HG03064 (cell line): ENCODE measurements at regions not wholly inside any gene's neighbourhood (a gene's known extent, or its start where the extent isn't known, plus 50 kb on each side); places are given as distances from the start of the nearest gene placed in this dataset.

Experiments used
- ATAC-seq: cut with Tn5 transposase; IDR thresholded peaks from one replicate; pipeline ENCODE4 v1.9.1; 2021; ENCODE audit warnings: low read depth; ENCODE audit not compliant: unreplicated experiment

DNA sequence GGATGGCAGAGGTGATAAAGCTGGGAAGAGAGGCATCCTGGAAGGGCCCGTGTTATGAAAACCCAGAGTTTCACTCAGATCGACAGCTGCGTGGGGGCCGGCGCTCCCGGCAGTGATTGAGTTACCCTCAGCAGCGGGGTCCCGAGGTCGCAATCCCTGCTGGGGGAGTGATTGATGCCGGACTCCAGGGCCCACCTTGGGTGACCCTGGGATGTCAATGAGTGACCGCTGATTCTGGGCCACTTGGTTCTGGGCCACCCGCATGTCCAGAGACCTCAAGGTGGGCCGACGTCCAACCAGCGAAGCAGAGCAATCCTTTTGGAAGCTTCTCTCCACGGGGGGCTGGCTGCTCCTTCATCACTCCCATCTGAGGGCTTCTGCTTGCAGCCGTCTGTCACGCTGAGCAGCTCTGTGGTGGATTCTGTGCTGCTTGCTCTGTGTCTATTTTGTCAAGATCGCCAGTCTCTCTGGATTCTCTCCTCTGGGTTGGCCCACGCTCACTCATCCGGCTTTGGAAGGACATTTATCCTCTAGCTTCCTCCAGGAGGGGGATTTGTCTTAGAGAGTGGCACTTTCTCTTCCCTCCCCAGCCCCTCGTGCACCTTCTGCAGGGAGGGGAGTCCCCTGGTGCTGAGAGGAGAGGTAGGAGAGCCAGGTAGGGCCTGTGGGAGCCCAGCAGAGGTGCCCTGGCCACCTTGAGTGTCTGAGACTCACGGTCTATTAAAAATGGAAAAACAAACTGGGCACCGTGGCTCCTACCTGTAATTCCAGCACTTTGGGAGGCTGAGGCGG lies 110.9 kb upstream of the C1orf174 start:
- ATAC-seq: no peak

GRCh38 chr1:4016351-4017130 lies 116.5 kb upstream of the C1orf174 start:
- no peak for ATAC-seq

- no peak for ATAC-seq
Measured at GRCh38 chr1:4017636-4018365, 117.7 kb upstream of the C1orf174 start.

DNA sequence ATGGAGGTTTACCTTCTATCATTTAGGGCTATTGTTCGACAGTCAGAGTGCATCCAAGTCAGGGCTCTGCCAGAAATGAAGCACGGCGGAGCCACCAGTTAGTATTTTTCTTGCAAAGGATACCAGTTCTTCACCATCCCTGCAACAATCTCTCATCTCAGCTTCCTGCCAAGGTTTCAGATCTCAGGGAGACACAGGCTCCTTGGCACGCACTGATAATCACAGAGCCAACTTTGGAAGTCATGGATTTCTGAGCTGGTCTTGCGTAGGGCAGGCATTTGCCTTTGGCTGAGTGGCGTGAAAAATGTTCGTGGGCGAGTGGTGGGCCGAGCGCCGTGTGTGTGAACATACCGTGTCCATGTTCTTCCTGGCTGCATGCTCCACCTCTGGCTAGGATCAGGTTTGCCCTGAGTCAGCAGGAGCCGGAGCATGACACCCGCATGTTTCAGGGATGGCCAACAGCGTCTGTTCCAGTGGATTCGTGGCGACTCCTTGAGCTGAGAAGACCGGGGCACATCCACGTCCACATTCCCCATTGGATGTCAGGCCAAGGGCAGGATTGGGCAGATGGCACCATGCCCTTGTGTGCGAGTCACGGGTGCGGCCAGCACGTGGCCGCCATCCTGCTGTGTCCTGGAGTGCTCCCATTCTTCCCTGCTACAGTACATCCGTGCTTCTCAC lies 118.5 kb upstream of the C1orf174 start:
- no peak for ATAC-seq

- ATAC-seq: no peak
Measured at GRCh38 chr1:4019147-4019521, 119.1 kb upstream of the C1orf174 start.

DNA sequence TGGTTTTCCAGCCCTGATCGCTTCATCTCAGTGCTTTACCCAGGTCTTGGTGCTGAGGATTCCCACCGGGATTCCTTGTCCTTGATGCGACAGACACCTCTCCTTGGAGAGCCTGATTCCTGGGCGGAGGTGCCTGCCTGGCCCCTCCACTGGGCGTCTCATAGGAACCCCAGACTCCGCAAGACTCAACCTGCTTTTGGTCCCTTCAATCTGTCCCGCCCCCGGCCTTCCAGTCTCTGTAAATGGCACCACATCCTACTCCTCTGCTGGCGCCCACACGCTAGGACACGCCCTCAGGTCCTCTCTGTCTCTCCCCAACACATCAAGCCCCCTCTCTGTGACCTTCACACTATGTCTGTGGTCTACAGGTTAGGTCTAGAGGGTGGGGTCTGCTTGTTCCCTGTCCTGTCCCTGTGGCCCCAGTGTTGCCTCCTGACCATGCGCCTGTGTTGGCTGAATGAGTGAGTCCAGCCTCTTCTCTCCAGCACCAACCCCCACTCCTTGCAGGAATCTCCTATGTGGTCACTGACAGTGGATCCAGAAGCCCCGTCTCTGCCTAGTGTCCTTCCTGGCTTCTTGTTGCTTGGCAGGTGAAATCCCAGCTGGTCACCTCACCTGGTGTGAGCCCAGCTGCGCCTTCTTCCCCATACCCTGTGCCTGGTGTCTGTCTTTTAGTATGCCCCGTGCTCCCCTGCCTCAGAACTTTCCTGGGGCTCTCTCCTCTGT lies 119.7 kb upstream of the C1orf174 start:
- ATAC-seq: no peak

DNA sequence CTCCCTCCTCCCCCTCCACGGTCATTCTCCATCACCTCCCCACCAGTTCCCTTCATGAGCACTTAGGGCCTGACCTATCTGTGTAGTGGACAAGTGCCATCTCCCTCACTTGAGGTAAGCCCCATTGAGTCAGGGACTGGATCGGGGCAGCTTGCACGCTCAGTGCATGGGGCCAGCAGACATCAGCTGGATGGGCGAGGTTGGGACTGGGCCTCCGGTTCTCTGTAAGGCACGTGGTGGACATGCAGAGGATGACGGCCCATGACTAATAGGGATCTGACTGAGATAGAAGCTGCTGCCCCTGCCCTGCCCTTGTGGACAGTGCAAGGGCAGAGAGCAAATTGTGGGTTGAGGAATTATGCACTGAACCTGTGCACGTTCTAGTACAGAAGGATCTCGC lies 120.4 kb upstream of the C1orf174 start:
- ATAC-seq: no peak

DNA sequence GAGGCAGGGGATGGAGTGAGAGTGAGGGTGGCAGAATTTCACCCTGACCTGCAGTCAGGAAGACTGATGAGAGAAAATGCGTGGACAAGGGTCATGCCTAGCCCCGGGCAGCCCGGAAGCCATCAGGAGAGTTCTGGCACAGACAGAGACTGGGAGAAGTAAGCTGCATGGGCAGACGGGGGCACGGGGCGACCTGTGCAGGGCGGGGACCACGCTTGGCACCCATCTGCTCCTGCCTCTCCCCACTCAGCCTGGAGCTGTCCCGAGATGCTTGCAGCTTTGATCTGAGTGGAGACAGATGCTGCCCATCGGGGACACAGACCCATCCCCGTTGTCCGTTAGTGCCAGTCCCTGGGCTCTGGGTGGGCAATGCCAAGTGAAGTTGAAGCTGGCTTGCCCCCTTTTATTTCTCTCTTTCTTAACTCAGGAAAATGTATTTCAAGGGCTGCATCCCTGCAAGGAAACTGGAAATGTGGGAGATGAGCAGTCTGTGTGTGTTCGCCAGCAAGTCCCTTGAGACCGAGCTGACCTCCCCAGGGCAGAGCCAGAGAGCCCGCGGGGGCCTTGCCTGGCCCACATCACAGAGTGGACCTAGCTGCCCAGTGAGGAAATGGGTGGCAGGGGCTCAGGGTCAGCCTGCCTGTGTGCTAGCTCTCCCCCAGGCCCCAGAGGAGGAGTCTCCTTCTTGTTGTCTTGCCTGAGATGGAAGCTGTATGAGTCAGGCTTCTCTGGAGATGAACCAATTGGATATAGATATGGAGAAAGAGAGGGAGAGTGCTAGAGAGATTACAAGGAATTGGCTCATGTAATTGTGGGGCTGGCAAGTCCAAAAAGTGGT lies 121.3 kb upstream of the C1orf174 start:
- no peak for ATAC-seq

GRCh38 chr1:4021974-4022268 lies 121.8 kb upstream of the C1orf174 start:
- ATAC-seq: no peak

GRCh38 chr1:4022715-4023114 lies 122.6 kb upstream of the C1orf174 start:
- ATAC-seq: no peak

- ATAC-seq: no peak
Measured at GRCh38 chr1:4023678-4024077, 123.6 kb upstream of the C1orf174 start.

DNA sequence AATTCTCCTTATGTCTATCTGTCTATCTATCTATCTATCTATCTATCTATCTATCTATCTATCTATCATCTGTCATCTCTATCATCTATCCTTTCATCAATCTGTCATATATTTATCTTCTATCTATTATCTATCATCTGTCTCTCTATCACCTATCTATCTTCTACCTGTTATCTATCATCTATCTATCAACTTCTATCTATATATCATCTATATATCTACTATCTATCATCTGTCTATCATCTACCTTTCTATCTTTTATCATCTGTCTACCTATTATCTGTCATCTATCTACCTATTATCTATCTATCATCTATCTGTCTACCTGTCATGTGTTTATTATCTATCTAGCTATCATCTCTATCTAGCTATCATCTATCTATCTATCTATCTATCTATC lies 124.7 kb upstream of the C1orf174 start:
- no peak for ATAC-seq

DNA sequence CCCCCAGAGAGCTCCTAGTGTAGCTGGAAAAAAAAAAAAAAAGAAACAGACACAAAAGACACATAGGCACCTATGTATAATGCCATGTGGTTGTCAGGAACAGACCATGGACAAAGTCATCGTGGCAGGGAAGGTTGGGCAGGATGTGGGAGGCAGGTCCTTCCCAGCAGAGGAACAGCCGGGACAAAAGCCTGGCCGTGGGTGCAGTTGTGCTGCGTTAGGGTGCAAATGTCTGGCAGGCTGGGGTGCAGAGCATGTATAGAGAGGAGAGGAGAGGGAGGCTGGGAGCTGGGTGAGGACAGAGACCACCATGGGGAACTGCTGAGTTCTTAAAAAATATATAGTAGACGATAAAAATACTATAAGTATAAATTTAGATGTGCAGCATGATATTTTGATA lies 125.7 kb upstream of the C1orf174 start:
- ATAC-seq: no peak

DNA sequence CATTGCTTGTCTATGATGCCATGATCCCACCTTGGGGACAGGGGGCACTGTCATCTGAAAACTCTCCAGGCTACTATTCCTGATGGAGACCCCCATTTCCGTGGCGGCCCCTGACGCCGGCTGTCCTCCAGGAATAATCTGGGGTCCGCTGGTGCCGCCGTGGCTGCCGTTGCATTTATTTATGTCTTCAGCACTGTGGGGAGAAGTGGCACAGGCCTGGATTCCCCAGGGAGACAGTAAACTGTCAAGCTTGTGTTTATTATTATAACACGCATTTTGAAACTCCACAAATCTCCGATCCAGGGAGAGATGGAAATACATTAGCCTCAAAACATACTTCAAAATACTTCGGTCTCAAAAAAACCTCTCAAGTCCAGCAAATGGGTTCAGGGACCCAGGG lies 126.9 kb upstream of the C1orf174 start:
- ATAC-seq: no peak

DNA sequence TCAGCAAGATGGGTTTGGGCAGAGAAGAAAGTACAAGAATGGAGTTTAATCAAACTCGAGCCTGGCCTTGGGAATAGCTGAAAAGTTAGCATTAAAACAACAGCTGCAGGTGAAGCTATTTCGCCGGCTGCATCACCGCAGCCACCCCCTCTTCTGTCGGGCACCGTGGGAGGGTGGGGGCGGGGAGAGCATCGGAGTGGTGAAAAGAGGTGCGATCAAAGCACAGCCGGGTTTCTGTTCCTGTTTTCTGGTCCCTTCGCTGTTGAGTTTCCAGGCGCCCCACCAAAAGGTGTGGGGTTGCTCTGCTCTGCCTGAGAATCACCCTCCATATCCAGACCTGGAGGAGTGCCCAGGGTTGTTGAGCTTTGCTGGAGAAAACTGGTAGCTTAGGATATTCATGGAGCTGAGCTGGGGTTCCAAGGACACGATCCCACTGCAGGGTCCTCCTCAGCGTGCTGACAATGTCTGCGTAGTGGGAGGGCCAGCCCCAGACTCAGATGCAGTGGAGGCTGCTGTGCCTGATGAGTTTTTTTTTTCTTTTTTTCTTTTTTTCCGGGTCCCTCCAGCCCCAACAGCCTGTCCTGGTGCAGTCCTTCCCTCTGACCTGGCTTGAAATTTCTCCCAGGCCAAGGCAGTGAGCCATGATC lies 127.5 kb upstream of the C1orf174 start:
- ATAC-seq: peak; percentile 76

DNA sequence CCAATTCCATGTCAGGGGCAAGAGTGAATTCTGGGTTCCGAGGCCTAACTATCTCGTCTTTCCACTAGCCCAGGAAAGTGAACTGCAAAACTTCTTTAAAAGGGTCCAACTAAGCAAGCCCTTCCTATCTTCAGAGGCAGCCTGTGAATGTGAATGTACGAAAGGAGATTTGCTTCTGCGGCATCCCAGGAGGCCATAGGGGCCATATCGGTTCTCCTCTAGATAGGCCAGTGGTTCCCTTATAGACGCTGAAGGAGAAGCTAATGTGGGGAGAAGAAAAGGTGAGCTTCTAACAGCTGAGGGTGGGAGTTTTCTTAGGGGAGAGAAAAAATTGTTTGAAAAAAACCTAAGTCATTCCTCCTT lies 128.0 kb upstream of the C1orf174 start:
- no peak for ATAC-seq

GRCh38 chr1:4029376-4029775 lies 129.3 kb upstream of the C1orf174 start:
- no peak for ATAC-seq

DNA sequence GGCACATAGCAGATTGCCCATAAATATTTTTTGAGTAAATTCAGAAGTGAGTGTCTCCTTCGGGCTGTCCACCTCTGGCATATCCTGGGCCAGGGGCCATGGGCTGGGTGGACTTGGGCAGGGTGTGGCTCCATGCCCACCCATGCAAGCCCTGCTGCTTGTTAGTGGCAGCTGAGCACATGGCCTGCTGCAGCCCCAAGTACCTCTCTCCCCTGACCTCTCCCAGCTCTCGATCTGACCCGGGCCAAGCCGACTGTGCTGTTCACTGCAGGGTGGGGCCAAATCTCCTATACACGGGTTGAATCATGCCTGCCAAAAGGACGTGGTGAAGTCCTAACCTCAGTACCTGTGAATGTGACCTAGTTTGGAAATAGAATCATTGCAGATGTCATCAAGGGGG lies 132.5 kb upstream of the C1orf174 start:
- ATAC-seq: no peak

DNA sequence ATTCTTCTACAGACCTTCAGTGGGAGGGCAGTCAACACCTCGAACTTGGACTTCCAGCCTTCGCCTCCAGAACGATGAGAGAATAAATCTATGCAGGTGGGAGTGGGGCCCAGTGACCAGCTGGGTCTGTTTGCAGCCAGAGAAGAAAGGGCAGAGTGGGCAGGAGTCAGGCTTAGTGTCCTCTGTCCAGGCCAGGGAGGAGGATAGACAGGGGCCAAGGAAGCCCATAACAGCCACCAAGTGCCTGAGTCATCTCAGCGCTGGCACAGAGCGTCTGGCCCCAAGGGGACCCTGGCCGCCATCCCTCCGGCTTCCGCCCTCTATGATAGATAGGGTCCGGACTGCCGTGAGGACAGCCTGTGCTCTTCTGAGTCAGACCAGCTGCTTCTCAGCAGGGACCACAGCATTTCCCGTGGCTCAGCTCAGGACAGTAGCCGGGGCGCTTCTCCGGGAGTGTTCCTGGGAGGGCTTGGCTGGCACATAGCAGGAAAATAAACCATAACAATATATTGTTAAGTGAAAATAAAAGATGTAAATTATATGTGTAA lies 133.1 kb upstream of the C1orf174 start:
- no peak for ATAC-seq
